ENCODE measurements at regions not wholly inside any gene's neighbourhood (a gene's known extent, or its start where the extent isn't known, plus 50 kb on each side); places are given as distances from the start of the nearest gene placed in this dataset.

GRCh38 chr2:104045071-104045470 is 808.8 kb upstream of the POU3F3 start:
- DNase-seq (ENCODE audit: low spot score) = no peak

DNA sequence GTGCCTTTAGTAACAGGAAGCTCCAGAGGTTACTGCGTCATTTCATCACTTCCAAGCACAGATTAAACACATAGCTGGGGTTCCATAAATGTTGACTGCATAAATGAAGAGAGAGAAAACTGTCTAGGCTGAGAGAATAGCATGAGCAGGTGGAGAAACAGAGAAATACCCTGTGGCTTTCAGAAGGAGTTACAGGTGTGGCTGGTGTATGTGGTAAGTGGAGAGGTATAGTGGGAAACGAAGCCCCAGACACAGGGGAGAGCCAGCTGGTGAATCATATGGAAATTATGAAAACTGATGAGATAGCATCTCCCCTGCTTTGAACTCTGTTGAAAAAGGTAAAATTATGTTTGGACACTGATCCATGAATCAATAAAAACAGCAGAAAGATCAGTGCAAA is 807.4 kb upstream of the POU3F3 start:
- DNase-seq (ENCODE audit: low spot score) = no peak

- DNase-seq (ENCODE audit: low spot score) = no peak
These were observed 806.4 kb upstream of the POU3F3 start for GRCh38 chr2:104047516-104047915.

- no peak for DNase-seq (ENCODE audit: low spot score)
These were observed 804.5 kb upstream of the POU3F3 start for GRCh38 chr2:104049438-104049837.

GRCh38 chr2:104049981-104050380 is 803.9 kb upstream of the POU3F3 start:
- no peak for DNase-seq (ENCODE audit: low spot score)

GRCh38 chr2:104050656-104051242 is 803.2 kb upstream of the POU3F3 start:
- no peak for DNase-seq (ENCODE audit: low spot score)

GRCh38 chr2:104051766-104052165 is 802.1 kb upstream of the POU3F3 start:
- no peak for DNase-seq (ENCODE audit: low spot score)

DNA sequence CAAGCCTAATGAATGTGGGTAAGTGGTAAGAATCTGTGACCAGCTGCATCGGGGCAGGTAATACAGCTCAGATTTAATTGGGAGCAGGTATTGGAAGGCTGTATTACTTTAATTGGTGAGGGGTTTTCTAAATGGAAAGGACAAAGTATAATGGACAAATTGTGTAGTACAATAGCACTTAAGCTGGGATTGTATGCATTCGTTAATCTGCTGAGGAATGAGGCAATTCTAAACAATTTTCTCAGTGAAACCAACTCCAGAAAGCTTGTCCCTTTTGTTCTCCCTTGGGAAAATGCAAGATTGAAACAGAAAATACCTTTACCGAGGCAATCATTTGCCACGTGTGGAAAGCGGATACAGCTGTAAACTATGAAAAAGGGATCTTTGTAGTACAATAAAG is 801.6 kb upstream of the POU3F3 start:
- DNase-seq (ENCODE audit: low spot score) = no peak

DNA sequence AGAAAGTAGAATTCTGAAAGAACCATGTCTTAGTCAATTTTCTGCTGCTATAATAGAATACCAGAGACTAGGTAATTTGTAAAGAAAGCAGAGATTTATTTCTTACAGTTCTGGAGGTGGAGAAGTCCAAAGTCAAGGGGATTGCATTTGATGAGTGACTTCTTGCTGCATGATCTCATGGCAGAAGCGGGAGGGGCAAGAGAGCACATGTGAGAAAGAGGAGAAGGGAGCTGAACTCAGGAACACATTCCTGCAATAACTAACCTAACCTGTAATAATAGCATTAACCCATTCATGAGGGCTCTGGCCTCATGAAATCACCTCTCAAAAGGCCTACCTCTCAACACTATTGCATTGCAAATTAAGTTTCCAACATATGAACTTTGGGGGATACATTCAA is 797.5 kb upstream of the POU3F3 start:
- DNase-seq (ENCODE audit: low spot score) = no peak

- DNase-seq (ENCODE audit: low spot score) = no peak
These were observed 785.2 kb upstream of the POU3F3 start for GRCh38 chr2:104068665-104069064.

- no peak for DNase-seq (ENCODE audit: low spot score)
These were observed 776.3 kb upstream of the POU3F3 start for GRCh38 chr2:104077573-104077972.

- DNase-seq (ENCODE audit: low spot score) = peak; percentile 16
These were observed 775.3 kb upstream of the POU3F3 start for GRCh38 chr2:104078431-104079157.

GRCh38 chr2:104088745-104089144 is 765.2 kb upstream of the POU3F3 start:
- no peak for DNase-seq (ENCODE audit: low spot score)

GRCh38 chr2:104090407-104090806 is 763.5 kb upstream of the POU3F3 start:
- no peak for DNase-seq (ENCODE audit: low spot score)

DNA sequence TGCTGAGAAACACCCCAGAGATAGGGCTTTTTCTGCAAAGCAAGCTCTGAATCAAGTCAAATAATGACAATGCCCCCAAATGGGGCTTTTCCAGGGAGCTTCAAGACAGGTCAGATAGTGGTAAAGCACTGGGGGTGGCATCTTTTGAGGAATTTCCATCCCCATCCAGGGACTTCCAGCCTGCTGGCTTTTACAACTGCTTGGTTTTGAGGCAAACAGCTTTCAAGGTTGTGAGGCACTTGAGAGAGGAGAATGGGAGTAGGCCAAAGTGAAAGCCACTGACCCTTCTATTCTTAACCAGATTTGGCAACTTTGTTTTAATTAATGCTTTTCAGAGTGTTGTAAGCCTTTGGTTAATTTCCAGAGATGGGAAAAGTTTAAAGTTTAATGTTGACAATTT is 762.0 kb upstream of the POU3F3 start:
- DNase-seq (ENCODE audit: low spot score) = peak; percentile 21

DNA sequence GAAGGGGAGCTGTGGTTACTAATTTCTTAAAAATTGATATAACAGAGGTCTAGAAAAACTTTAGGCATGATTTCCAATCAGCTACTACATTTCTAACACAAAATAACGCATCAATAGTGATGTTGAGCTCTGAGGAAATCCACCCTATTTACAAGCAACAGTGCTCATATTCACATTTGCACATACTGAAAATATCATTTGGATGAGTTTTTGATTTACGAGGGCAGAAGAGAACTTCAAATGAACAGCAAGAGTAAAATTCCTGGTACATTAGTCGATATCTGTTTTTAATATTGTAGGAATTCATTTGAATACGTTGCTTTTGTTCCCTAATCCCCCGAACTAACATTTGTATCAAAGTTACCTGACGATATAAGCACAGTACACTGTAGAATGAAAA is 761.0 kb upstream of the POU3F3 start:
- no peak for DNase-seq (ENCODE audit: low spot score)

- DNase-seq (ENCODE audit: low spot score) = no peak
These were observed 751.3 kb upstream of the POU3F3 start for GRCh38 chr2:104102615-104103014.

DNA sequence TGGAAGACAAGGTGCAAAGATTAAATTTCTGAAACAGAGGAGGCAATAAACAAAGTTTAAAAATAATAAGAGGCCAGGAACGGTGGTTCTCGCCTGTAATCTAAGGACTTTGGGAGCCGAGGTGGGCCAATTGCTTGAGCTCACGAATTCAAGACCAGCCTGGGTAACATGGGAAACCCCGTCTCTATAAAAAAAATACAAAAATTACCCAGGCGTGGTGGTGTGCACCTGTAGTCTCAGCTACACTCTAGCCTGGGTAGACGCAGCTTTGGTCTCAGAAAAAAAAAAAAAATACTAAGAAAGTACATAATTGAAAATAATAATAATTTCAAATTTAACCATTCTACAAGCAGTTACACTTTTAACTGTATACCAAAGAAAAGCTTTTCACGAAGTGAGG is 744.6 kb upstream of the POU3F3 start:
- DNase-seq (ENCODE audit: low spot score) = no peak

GRCh38 chr2:104118889-104119288 is 735.0 kb upstream of the POU3F3 start:
- peak; percentile 24 for DNase-seq (ENCODE audit: low spot score)

GRCh38 chr2:104120171-104120570 is 733.7 kb upstream of the POU3F3 start:
- no peak for DNase-seq (ENCODE audit: low spot score)

DNA sequence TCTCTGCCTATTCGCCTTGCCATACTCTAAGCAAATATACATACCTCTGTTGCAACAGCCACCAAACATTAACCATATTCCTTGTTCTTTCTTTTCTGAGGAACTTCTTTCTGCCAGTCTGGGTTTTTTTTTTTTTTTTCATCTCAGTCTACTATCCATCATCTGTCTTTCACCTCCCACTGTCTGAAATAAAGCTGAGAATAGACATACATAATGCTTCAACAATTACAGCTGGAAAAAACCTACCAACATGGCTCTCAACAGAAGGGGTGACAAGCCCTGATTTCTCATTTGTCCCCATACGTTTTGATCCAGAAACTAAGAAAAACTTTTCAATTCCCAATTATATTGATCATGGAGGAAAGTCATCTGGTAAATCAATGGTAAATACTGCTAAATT is 728.8 kb upstream of the POU3F3 start:
- no peak for DNase-seq (ENCODE audit: low spot score)

GRCh38 chr2:104127049-104127770 is 726.7 kb upstream of the POU3F3 start:
- no peak for DNase-seq (ENCODE audit: low spot score)

DNA sequence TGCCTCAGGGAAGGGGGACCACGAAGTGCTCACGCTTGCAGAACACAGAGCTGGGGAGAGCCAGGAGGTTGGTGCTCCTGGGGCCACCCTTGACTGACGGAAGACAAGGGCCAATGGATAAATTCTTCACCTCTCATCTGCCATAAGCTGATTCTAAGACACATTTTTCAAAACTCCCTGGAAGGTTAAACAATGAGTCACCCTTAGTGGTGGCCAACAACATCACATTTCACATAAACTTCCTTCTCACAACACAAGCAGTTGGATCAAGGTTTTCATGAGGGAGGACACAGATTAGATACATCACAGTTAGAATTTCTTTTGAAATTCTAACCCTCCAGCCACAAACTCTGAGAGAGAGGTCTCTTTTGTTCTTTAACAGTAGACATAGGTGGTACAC is 713.6 kb upstream of the POU3F3 start:
- no peak for DNase-seq (ENCODE audit: low spot score)

Measured in iPS-NIHi11 (cell line).